Stimulated activated CD4-positive, alpha-beta T cell treated with anti-CD3 and anti-CD28 coated beads, Interleukin-12 subunit alpha, Interleukin-12 subunit beta, amount 100 ng/mL, for 48 hours (primary cell): ENCODE measurements at regions not wholly inside any gene's neighbourhood (a gene's known extent, or its start where the extent isn't known, plus 50 kb on each side); places are given as distances from the start of the nearest gene placed in this dataset.
"Not testable (repeated sequence)": the region's sequence is repeated elsewhere in the genome, so short reads cannot be mapped to it uniquely, and the experiment has no call there.

Experiments used
- DNase-seq, 3 donors: peaks; one replicate each; pipeline ENCODE4 v3.0.0-alpha.2; 2020; ENCODE audit warnings: low read depth in 2 of 3, low spot score in 1 of 3

GRCh38 chr5:72760259-72760658, 56.2 kb upstream of the TNPO1 start:
- no peak for DNase-seq

GRCh38 chr5:72752909-72753308, 63.6 kb upstream of the TNPO1 start:
- DNase-seq = no peak

GRCh38 chr5:72749362-72749997, 67.0 kb upstream of the TNPO1 start:
- DNase-seq = no peak

GRCh38 chr5:72747826-72748225, 68.6 kb upstream of the TNPO1 start:
- no peak for DNase-seq

GRCh38 chr5:72746736-72747135, 69.7 kb upstream of the TNPO1 start:
- DNase-seq = no peak

- DNase-seq = no peak
Observed at GRCh38 chr5:72744136-72744535, 72.3 kb upstream of the TNPO1 start.

GRCh38 chr5:72741805-72742204, 74.7 kb upstream of the TNPO1 start:
- DNase-seq = no peak

GRCh38 chr5:72733810-72734209, 82.7 kb upstream of the TNPO1 start:
- DNase-seq = no peak

- DNase-seq = no peak
Observed at GRCh38 chr5:72723581-72723980, 92.9 kb upstream of the TNPO1 start.

GRCh38 chr5:72722792-72723452, 93.5 kb upstream of the TNPO1 start:
- DNase-seq = no peak

- DNase-seq = no peak
Observed at GRCh38 chr5:72721844-72722243, 94.6 kb upstream of the TNPO1 start.

GRCh38 chr5:72720205-72720604, 96.3 kb upstream of the TNPO1 start:
- DNase-seq = no peak

- no peak for DNase-seq
Observed at GRCh38 chr5:72711351-72711750, 105.1 kb upstream of the TNPO1 start.

- DNase-seq = no peak
Observed at GRCh38 chr5:72709341-72709740, 107.1 kb upstream of the TNPO1 start.

GRCh38 chr5:72705178-72705577, 111.3 kb upstream of the TNPO1 start:
- no peak for DNase-seq

- DNase-seq = no peak
Observed at GRCh38 chr5:72703876-72704275, 112.6 kb upstream of the TNPO1 start.

GRCh38 chr5:72702881-72703434, 113.5 kb upstream of the TNPO1 start:
- DNase-seq = no peak

GRCh38 chr5:72702105-72702504, 114.4 kb upstream of the TNPO1 start:
- not testable (repeated sequence) for DNase-seq

GRCh38 chr5:72698481-72698880, 118.0 kb upstream of the TNPO1 start:
- DNase-seq = no peak

GRCh38 chr5:72697622-72698021, 118.8 kb upstream of the TNPO1 start:
- no peak for DNase-seq

GRCh38 chr5:72695659-72696058, 120.8 kb upstream of the TNPO1 start:
- no peak for DNase-seq

GRCh38 chr5:72694856-72695255, 121.6 kb upstream of the TNPO1 start:
- no peak for DNase-seq
